Common myeloid progenitor, CD34-positive (primary cell): ENCODE measurements at regions not wholly inside any gene's neighbourhood (a gene's known extent, or its start where the extent isn't known, plus 50 kb on each side); places are given as distances from the start of the nearest gene placed in this dataset.

Experiments used
- CTCF ChIA-PET: fragments of 350-600 bp; sonication (Branson Sonifier 250); formaldehyde crosslinking; loops from one replicate; lab custom pipeline; 2021; ENCODE audit warnings: antibody characterized with exemption; lab: Charles Lee
- POLR2A ChIA-PET: fragments of 350-600 bp; sonication (Branson Sonifier 250); formaldehyde crosslinking; loops from one replicate; lab custom pipeline; 2021; ENCODE audit warnings: antibody characterized with exemption; lab: Charles Lee
- DNase-seq, 3 donors: peaks; one replicate each; pipeline versions ENCODE4 v3.0.0 to v3.0.0-alpha.2; 2013
- H3K27ac ChIP-seq, 2 experiments: 1 replicate in 1 of 2; 2 replicates in 1 of 2; pipeline ENCODE4 v1.7.0; 2013; ENCODE audit warnings: inconsistent platforms in 2 of 2, low read length in 2 of 2, mild to moderate bottlenecking in 2 of 2, low read depth in 1 of 2, moderate library complexity in 1 of 2; ENCODE audit not compliant: severe bottlenecking in 2 of 2, insufficient read depth in 1 of 2, poor library complexity in 1 of 2
- H3K27me3 ChIP-seq, 5 experiments: replicated peaks in 2 of 5; 1 replicate in 3 of 5; 2 replicates in 2 of 5; pipeline versions ENCODE4 v1.6.1 to v1.7.0; 2013; ENCODE audit warnings: low read length in 4 of 5, mild to moderate bottlenecking in 2 of 5, moderate library complexity in 2 of 5, inconsistent platforms in 1 of 5; ENCODE audit not compliant: insufficient read depth in 5 of 5, control insufficient read depth in 4 of 5
- H3K36me3 ChIP-seq, 4 experiments: 1 replicate in 2 of 4; 2 replicates in 2 of 4; pipeline versions ENCODE4 v1.6.1 to v1.7.0; 2013; ENCODE audit warnings: low read length in 3 of 4, control low read depth in 1 of 4, mild to moderate bottlenecking in 1 of 4; ENCODE audit not compliant: control insufficient read depth in 4 of 4, insufficient read depth in 4 of 4
- H3K4me1 ChIP-seq, 4 experiments: 1 replicate in 3 of 4; 2 replicates in 1 of 4; pipeline versions ENCODE4 v1.6.1 to v1.7.1; 2013; ENCODE audit warnings: low read length in 3 of 4, mild to moderate bottlenecking in 3 of 4, control low read depth in 1 of 4, inconsistent platforms in 1 of 4, moderate library complexity in 1 of 4; ENCODE audit not compliant: control insufficient read depth in 4 of 4, insufficient read depth in 4 of 4; ENCODE audit errors: control extremely low read depth in 1 of 4
- H3K4me3 ChIP-seq, 7 experiments: 1 replicate in 4 of 7; 2 replicates in 3 of 7; pipeline versions ENCODE4 v1.5.1 to v1.7.0; 2013; ENCODE audit warnings: mild to moderate bottlenecking in 7 of 7, low read length in 6 of 7, moderate library complexity in 6 of 7, inconsistent platforms in 2 of 7, low read depth in 2 of 7, control low read depth in 1 of 7; ENCODE audit not compliant: insufficient read depth in 4 of 7, control insufficient read depth in 1 of 7; ENCODE audit errors: extremely low read depth in 1 of 7
- H3K9me3 ChIP-seq, 5 experiments: 1 replicate in 4 of 5; 2 replicates in 1 of 5; pipeline versions ENCODE4 v1.6.1 to v1.7.1; 2013; ENCODE audit warnings: low read length in 4 of 5, mild to moderate bottlenecking in 2 of 5, inconsistent platforms in 1 of 5, low read depth in 1 of 5, moderate library complexity in 1 of 5; ENCODE audit not compliant: control insufficient read depth in 4 of 5, insufficient read depth in 2 of 5; ENCODE audit errors: control extremely low read depth in 1 of 5
- WGBS: methylation state at CpG from one replicate; pipeline ENCODE4 v1.1.5; 2013; ENCODE audit not compliant: insufficient coverage; 5-methylcytosine and 5-hydroxymethylcytosine counted together

DNA sequence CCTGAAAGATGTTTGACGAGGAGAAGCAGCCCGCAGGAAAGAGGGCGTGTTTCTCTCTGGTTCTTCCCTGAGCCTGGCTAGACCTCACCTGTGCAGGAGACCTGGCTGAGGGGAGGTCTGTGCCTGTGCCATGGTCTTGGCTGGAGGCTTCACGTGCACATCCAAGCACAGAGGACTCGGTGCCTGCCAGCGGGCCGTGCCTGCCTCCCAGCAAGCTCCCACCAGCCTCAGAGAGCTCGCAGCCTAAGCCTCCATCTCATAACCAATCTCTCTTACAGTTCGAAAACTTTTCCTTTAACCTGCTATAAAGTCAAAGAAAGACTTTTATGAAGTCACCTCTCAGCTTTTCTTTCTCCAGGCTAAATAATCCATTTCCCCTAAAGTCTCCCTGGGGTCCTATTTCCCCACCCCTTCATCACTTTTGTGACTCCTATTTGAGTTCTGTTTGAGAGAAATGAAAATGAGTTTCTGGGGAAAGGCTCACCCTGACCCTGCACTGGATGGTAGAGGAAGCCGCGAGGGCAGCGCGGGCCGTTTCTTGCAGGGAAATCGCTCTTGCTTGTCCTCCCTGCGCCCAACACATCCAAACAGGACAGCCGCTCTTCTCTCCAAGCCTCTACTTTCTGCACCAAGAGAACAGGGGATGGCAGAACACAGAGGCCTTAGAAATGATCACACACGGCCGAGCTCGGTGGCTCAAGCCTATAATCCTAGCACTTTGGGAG is 521.0 kb downstream of the SOX11 start:
- H3K4me3 ChIP-seq: no peak overlapping the region
- WGBS: 98% methylated on average over 20 of the region's 20 CpGs
- peaks cover 0 to 2% (median 0%) of the 10 kb centered on the region in 5 experiments for H3K27me3 ChIP-seq
- H3K36me3 ChIP-seq: no peaks in the 10 kb centered on the region
- DNase-seq: no peak
- H3K9me3 ChIP-seq: no peaks in the 10 kb centered on the region
- ChIA-PET POLR2A (no interaction called here), CTCF (no interaction called here)
- no peaks in the 10 kb centered on the region for H3K4me1 ChIP-seq
- no peak overlapping the region for H3K27ac ChIP-seq

DNA sequence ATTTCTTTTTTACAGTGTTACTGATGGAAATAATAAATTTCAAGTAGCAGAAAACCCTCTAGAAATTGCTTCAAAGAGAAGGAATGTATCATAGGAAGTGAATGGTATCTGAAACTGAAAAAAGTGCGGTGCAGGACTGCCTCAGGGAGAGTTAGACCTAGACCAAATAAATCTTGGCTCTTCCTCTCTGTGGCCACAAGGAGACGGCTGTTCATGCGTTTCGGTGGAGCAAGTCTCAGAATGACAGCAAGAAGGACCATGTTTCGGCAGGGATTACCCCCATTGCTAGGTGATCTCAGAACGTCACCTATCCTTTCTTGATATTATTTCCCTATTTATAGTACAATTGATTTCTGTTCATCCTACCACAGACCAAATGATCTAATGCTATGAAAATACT is 522.3 kb downstream of the SOX11 start:
- POLR2A ChIA-PET: no interaction called here
- no peak overlapping the region for H3K4me3 ChIP-seq
- WGBS: 32% methylated on average over 5 of the region's 6 CpGs
- no peak overlapping the region for H3K27ac ChIP-seq
- H3K9me3 ChIP-seq: no peaks in the 10 kb centered on the region
- H3K27me3 ChIP-seq: peaks cover 0 to 2% (median 0%) of the 10 kb centered on the region in 5 experiments
- no peaks in the 10 kb centered on the region for H3K36me3 ChIP-seq
- no peaks in the 10 kb centered on the region for H3K4me1 ChIP-seq
- DNase-seq: no peak
- CTCF ChIA-PET: no interaction called here

DNA sequence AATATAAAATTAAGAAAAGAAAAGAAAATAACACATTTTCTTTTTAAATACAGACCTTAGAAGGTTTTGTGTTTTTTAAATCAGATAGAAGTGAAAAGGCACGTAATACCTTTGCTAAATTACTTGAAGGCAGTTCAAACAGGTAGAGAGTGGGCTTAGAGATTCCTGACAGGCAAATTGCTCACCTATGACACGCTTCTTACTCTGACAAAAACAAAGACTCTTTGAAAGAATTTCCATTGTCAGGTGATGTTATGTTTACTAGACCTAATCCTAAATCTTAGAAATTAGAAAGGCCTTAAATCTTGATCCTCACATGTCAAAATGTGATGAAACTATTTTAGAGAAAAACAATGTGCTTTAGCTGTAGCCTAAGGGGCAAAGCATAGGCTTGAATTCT is 522.9 kb downstream of the SOX11 start:
- ChIA-PET POLR2A (no interaction called here), CTCF (no interaction called here)
- no peaks in the 10 kb centered on the region for H3K4me1 ChIP-seq
- 100% methylated on average over 1 of the region's 2 CpGs for WGBS
- peaks cover 0 to 2% (median 0%) of the 10 kb centered on the region in 5 experiments for H3K27me3 ChIP-seq
- no peaks in the 10 kb centered on the region for H3K9me3 ChIP-seq
- H3K36me3 ChIP-seq: no peaks in the 10 kb centered on the region
- no peak overlapping the region for H3K4me3 ChIP-seq
- no peak overlapping the region for H3K27ac ChIP-seq
- DNase-seq: no peak

DNA sequence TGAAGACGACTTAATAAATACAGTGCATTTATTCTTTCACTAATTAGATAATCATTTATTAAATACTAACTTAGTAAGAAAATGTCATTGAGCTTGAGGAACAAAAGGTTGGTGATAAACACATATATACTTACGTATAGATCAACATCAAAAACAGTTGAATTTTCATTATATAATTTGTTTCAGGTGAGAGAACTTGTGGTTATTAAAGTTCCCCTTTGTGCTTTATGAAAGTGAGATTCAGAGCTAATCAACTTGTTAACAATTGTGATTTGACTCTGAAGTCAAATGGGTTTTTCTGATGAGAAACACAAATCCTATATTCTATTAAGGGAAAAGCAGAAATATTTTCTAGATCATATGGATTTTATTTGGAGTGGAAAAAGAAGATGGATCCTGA is 524.0 kb downstream of the SOX11 start:
- POLR2A ChIA-PET: no interaction called here
- WGBS: no CpG with 5 or more reads among the region's 2 CpGs
- Histone ChIP-seq H3K27me3 (peaks cover 0 to 2% (median 0%) of the 10 kb centered on the region in 5 experiments), H3K27ac (no peak overlapping the region), H3K9me3 (no peaks in the 10 kb centered on the region), H3K4me1 (no peaks in the 10 kb centered on the region), H3K4me3 (no peak overlapping the region), H3K36me3 (no peaks in the 10 kb centered on the region)
- CTCF ChIA-PET: interaction anchor here (0.9 kb wide), 1 partner anchor 9 kb away, joined by 3 read pairs; no protein-coding TSS in a partner anchor
- DNase-seq: no peak

DNA sequence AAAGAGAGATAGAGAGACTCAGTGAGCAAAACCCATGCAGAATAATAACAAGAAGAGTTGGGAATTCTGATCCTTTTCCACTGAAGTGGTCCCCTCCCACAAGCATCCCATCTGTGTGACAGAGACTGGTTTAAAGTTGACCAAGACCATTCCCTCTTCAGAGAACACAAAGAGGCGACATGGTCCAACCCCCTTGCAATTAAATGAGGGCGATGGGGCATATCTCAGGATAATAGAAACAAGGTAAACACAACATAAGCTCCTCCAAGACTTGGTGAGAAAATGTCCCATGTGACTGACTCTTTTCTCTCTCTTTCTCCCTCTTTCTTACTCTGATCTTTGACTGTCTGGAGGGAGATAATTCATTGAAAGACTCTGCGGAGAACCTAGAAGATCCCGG is 526.7 kb downstream of the SOX11 start:
- H3K36me3 ChIP-seq: no peaks in the 10 kb centered on the region
- H3K4me3 ChIP-seq: no peak overlapping the region
- no peaks in the 10 kb centered on the region for H3K9me3 ChIP-seq
- no peaks in the 10 kb centered on the region for H3K4me1 ChIP-seq
- no peak overlapping the region for H3K27ac ChIP-seq
- POLR2A ChIA-PET: no interaction called here
- no peak for DNase-seq
- CTCF ChIA-PET: no interaction called here
- peaks cover 0 to 2% (median 0%) of the 10 kb centered on the region in 5 experiments for H3K27me3 ChIP-seq
- WGBS: no CpG with 5 or more reads among the region's 4 CpGs

DNA sequence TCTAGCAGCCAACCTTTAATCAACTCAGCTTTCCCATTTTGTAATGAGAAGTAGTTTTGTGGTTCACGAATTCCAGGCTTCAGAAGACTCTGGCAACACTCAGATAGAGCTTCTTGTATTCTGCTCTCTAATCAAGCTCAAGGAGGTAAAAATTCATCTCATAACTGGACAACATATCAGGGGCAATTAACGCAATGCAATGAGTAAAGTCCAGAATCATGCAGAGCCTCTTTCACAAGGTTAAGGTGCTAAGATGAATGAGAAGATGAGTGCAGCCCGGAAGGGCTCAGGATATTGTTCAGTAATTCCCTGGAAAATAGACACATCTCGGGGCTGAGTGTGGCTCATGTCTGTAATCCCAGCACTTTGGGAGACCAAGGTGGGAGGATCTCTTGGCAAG is 527.7 kb downstream of the SOX11 start:
- CTCF ChIA-PET: no interaction called here
- no peaks in the 10 kb centered on the region for H3K36me3 ChIP-seq
- no peak overlapping the region for H3K27ac ChIP-seq
- POLR2A ChIA-PET: no interaction called here
- H3K4me1 ChIP-seq: no peaks in the 10 kb centered on the region
- H3K4me3 ChIP-seq: no peak overlapping the region
- no peaks in the 10 kb centered on the region for H3K9me3 ChIP-seq
- DNase-seq: no peak
- no peaks in the 10 kb centered on the region for H3K27me3 ChIP-seq
- 95% methylated on average over 3 of the region's 4 CpGs for WGBS

DNA sequence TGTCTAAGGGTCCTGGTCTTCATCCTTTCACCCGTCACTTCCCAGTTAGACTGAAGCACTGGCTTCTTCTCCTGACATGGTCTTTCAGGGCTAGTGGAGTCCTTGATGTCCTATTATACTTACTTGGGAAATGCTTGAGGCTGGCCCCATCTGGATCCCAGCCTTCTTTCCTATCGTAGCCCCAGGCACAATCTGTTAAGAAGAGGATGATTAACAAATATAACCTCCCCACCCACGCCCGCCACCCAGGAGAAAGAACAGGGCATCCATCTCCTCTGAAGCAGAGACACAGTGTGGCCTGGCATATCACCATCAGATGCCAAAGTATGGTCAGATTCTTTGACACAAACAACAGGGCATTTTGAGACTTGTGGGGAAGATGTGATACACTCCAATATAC is 530.1 kb downstream of the SOX11 start:
- WGBS: 93% methylated on average over 2 of the region's 4 CpGs

More for the DNA sequence above, 530.1 kb downstream of the SOX11 start:
- POLR2A ChIA-PET: no interaction called here
- H3K27ac ChIP-seq: no peak overlapping the region
- H3K27me3 ChIP-seq: no peaks in the 10 kb centered on the region
- DNase-seq: no peak
- no peaks in the 10 kb centered on the region for H3K36me3 ChIP-seq
- no peaks in the 10 kb centered on the region for H3K9me3 ChIP-seq
- CTCF ChIA-PET: no interaction called here
- no peaks in the 10 kb centered on the region for H3K4me1 ChIP-seq
- no peak overlapping the region for H3K4me3 ChIP-seq
